Breast epithelium (tissue), 4 donors: ENCODE measurements at regions not wholly inside any gene's neighbourhood (a gene's known extent, or its start where the extent isn't known, plus 50 kb on each side); places are given as distances from the start of the nearest gene placed in this dataset.
"Not testable (repeated sequence)": the region's sequence is repeated elsewhere in the genome, so short reads cannot be mapped to it uniquely, and the experiment has no call there.

Experiments
- DNase-seq, 2 donors: peaks; one replicate each; pipeline ENCODE4 v3.0.0-alpha.2; 2019; ENCODE audit warnings: low spot score in 2 of 2
- H3K27ac ChIP-seq, 2 donors: fragments of 200-600 bp; sonication (generic) in 1 of 2; one replicate each; pipeline ENCODE4 v1.5.1; 2016 to 2019; ENCODE audit warnings: mild to moderate bottlenecking in 1 of 2
- H3K27me3 ChIP-seq, 2 donors: fragments of 200-600 bp; sonication (generic) in 1 of 2; one replicate each; pipeline versions ENCODE4 v1.5.1 to v1.6.0; 2017 to 2019; ENCODE audit warnings: control low read depth in 1 of 2, mild to moderate bottlenecking in 1 of 2
- H3K36me3 ChIP-seq: fragments of 200-600 bp; one replicate; pipeline ENCODE4 v1.5.1; 2019
- H3K4me1 ChIP-seq, 2 donors: fragments of 200-600 bp; sonication (generic); one replicate each; pipeline ENCODE4 v1.5.1; 2016 to 2019; ENCODE audit warnings: control low read depth in 1 of 2
- H3K4me3 ChIP-seq, 3 donors: fragments of 200-600 bp; sonication (generic); 1 replicate in 2 of 3; 2 replicates in 1 of 3; pipeline ENCODE4 v1.5.1; 2016 to 2019; ENCODE audit warnings: mild to moderate bottlenecking in 3 of 3, moderate library complexity in 2 of 3
- H3K9me3 ChIP-seq, 2 donors: fragments of 200-600 bp; sonication (generic) in 1 of 2; one replicate each; pipeline ENCODE4 v1.5.1; 2016 to 2019; ENCODE audit warnings: control low read depth in 1 of 2
- CTCF ChIP-seq, 3 donors: fragments of 450-650 bp; IDR thresholded peaks; one replicate each; pipeline ENCODE4 v1.5.1; 2016 to 2017; ENCODE audit warnings: antibody characterized with exemption in 3 of 3, mild to moderate bottlenecking in 3 of 3, moderate library complexity in 3 of 3
- POLR2A ChIP-seq: fragments of 450-650 bp; IDR thresholded peaks from one replicate; pipeline ENCODE4 v1.6.1; 2016; ENCODE audit warnings: antibody characterized with exemption, mild to moderate bottlenecking, moderate library complexity
- POLR2AphosphoS5 ChIP-seq, 3 donors: sonication (generic); formaldehyde crosslinking; IDR thresholded peaks; one replicate each; pipeline ENCODE4 v1.6.1; 2017; ENCODE audit warnings: antibody characterized with exemption in 3 of 3
- intact Hi-C: fragments of 100-400 bp; cut with DNase I; formaldehyde crosslinking; loops from one replicate; pipeline ENCODE4 v1.15.1; 2023; ENCODE audit warnings: low total_unique reads

- DNase-seq: no peak
- Histone ChIP-seq H3K27me3 (no peaks in the 10 kb centered on the region), H3K9me3 (no peaks in the 10 kb centered on the region), H3K36me3 (no peaks in the 10 kb centered on the region), H3K4me3 (no peak overlapping the region), H3K27ac (no peak overlapping the region), H3K4me1 (no peaks in the 10 kb centered on the region)
- intact Hi-C loops: no loop called here
- TF ChIP-seq CTCF (IDR thresholded peaks at IDR 0.05) (no peak), POLR2AphosphoS5 (IDR thresholded peaks at IDR 0.05) (no peak), POLR2A (no peak)
Observed at GRCh38 chr3:163384383-163384782, 1693.9 kb downstream of the SI start.

- Histone ChIP-seq H3K36me3 (no peaks in the 10 kb centered on the region), H3K27ac (no peak overlapping the region), H3K4me1 (no peaks in the 10 kb centered on the region), H3K4me3 (no peak overlapping the region), H3K27me3 (no peaks in the 10 kb centered on the region), H3K9me3 (no peaks in the 10 kb centered on the region)
- intact Hi-C loops: no loop called here
- no peak for TF ChIP-seq POLR2A
- no peak for TF ChIP-seq POLR2AphosphoS5 (IDR thresholded peaks at IDR 0.05)
- TF ChIP-seq CTCF (IDR thresholded peaks at IDR 0.05): no peak
- DNase-seq: no peak
Observed at GRCh38 chr3:163382183-163382582, 1696.1 kb downstream of the SI start.

- DNase-seq: no peak
- Histone ChIP-seq H3K27me3 (no peaks in the 10 kb centered on the region), H3K27ac (no peak overlapping the region), H3K9me3 (no peaks in the 10 kb centered on the region), H3K36me3 (no peaks in the 10 kb centered on the region), H3K4me1 (no peaks in the 10 kb centered on the region), H3K4me3 (no peak overlapping the region)
- TF ChIP-seq POLR2A (no peak), CTCF (IDR thresholded peaks at IDR 0.05) (no peak), POLR2AphosphoS5 (IDR thresholded peaks at IDR 0.05) (no peak)
- intact Hi-C loops: no loop called here
Observed at GRCh38 chr3:163368168-163368567, 1710.1 kb downstream of the SI start.

GRCh38 chr3:163364717-163365116, 1713.6 kb downstream of the SI start:
- H3K9me3 ChIP-seq: no peaks in the 10 kb centered on the region
- intact Hi-C loops: no loop called here
- H3K27me3 ChIP-seq: no peaks in the 10 kb centered on the region
- no peak for TF ChIP-seq POLR2AphosphoS5 (IDR thresholded peaks at IDR 0.05)
- TF ChIP-seq CTCF (IDR thresholded peaks at IDR 0.05): no peak
- no peak for TF ChIP-seq POLR2A
- no peak overlapping the region for H3K4me3 ChIP-seq
- H3K27ac ChIP-seq: no peak overlapping the region
- H3K4me1 ChIP-seq: no peaks in the 10 kb centered on the region
- H3K36me3 ChIP-seq: no peaks in the 10 kb centered on the region
- no peak for DNase-seq

- Histone ChIP-seq H3K4me3 (no peak overlapping the region), H3K27me3 (no peaks in the 10 kb centered on the region), H3K4me1 (no peaks in the 10 kb centered on the region), H3K27ac (no peak overlapping the region), H3K9me3 (no peaks in the 10 kb centered on the region), H3K36me3 (no peaks in the 10 kb centered on the region)
- no peak for DNase-seq
- TF ChIP-seq POLR2AphosphoS5 (IDR thresholded peaks at IDR 0.05) (no peak), CTCF (IDR thresholded peaks at IDR 0.05) (no peak), POLR2A (no peak)
- intact Hi-C loops: no loop called here
Observed at GRCh38 chr3:163362151-163362550, 1716.1 kb downstream of the SI start.

- DNase-seq, H3K4me1 ChIP-seq, H3K36me3 ChIP-seq, intact Hi-C loops, H3K4me3 ChIP-seq, H3K27me3 ChIP-seq, H3K9me3 ChIP-seq, H3K27ac ChIP-seq: not testable (repeated sequence)
Observed at GRCh38 chr3:163361357-163361878, 1716.9 kb downstream of the SI start.
